HEK293 (cell line): ENCODE measurements at regions not wholly inside any gene's neighbourhood (a gene's known extent, or its start where the extent isn't known, plus 50 kb on each side); places are given as distances from the start of the nearest gene placed in this dataset.

ENCODE experiments used
- ZNF174 ChIP-seq: fragments of 450-650 bp; formaldehyde crosslinking; IDR thresholded peaks from 2 replicates; pipeline ENCODE4 v1.5.0; 2017; ENCODE audit warnings: missing biosample characterization, mild to moderate bottlenecking, missing genetic modification characterization
- TF ChIP-seq, protein P1 (sequence below): fragments of 450-650 bp; formaldehyde crosslinking; IDR thresholded peaks from 2 replicates; pipeline ENCODE4 v1.5.1; 2016; ENCODE audit warnings: missing biosample characterization, missing genetic modification characterization

DNA sequence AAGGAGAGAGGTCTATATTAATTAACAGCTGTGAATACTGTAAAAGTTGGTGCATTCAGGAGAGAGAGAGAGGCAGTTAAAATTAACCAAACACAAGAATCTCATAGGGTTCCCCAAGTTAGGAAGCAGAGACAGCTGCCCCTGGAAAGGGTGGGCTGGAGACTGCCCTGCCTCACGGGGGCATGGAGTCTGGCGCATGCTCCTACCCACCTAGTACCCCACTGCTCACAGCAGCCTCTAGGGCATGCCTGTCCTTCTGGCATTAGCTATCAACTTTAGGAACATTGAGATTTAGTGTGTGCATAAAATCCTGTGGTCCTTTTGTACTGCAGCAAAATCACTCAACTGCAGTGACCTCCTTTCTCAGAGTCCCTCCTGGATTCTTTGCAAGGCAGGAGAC lies 710.1 kb downstream of the SORCS3 start:
- TF ChIP-seq, protein P1, sequence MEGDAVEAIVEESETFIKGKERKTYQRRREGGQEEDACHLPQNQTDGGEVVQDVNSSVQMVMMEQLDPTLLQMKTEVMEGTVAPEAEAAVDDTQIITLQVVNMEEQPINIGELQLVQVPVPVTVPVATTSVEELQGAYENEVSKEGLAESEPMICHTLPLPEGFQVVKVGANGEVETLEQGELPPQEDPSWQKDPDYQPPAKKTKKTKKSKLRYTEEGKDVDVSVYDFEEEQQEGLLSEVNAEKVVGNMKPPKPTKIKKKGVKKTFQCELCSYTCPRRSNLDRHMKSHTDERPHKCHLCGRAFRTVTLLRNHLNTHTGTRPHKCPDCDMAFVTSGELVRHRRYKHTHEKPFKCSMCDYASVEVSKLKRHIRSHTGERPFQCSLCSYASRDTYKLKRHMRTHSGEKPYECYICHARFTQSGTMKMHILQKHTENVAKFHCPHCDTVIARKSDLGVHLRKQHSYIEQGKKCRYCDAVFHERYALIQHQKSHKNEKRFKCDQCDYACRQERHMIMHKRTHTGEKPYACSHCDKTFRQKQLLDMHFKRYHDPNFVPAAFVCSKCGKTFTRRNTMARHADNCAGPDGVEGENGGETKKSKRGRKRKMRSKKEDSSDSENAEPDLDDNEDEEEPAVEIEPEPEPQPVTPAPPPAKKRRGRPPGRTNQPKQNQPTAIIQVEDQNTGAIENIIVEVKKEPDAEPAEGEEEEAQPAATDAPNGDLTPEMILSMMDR (tag by site-specific recombination) = no peak
- no peak for TF ChIP-seq ZNF174 (tag by site-specific recombination)
